HEK293 (cell line): ENCODE measurements at regions not wholly inside any gene's neighbourhood (a gene's known extent, or its start where the extent isn't known, plus 50 kb on each side); places are given as distances from the start of the nearest gene placed in this dataset.

Experiments
- CTCF ChIA-PET: fragments of 350-600 bp; formaldehyde crosslinking; extraction: SDS; loops from one replicate; lab custom pipeline; 2021; ENCODE audit warnings: antibody characterized with exemption; lab: Yijun Ruan, JAX
- POLR2A ChIA-PET: fragments of 300-600 bp; formaldehyde crosslinking; extraction: SDS; loops from one replicate; lab custom pipeline; 2020; ENCODE audit warnings: antibody characterized with exemption, inconsistent platforms; lab: Yijun Ruan, JAX
- H3K27ac ChIP-seq: fragments of 200-500 bp; sonication (Bioruptor generic); 2 replicates; pipeline ENCODE4 v1.5.1; 2014; ENCODE audit warnings: low read depth, low read length, control low read depth, inconsistent platforms; ENCODE audit errors: extremely low read depth
- H3K36me3 ChIP-seq, 2 experiments: fragments of 200-500 bp in 1 of 2; sonication (Bioruptor generic) in 1 of 2; 1 replicate in 1 of 2; 2 replicates in 1 of 2; pipeline ENCODE4 v1.5.1; 2014 to 2017; ENCODE audit warnings: inconsistent platforms in 2 of 2, low read length in 2 of 2; ENCODE audit not compliant: control insufficient read depth in 2 of 2, insufficient read depth in 1 of 2
- H3K4me1 ChIP-seq: fragments of 200-500 bp; sonication (Bioruptor generic); 2 replicates; pipeline ENCODE4 v1.5.1; 2014; ENCODE audit warnings: mild to moderate bottlenecking, low read length, inconsistent platforms; ENCODE audit not compliant: control insufficient read depth, insufficient read depth
- H3K4me3 ChIP-seq: 2 replicates; pipeline ENCODE4 v1.5.1; 2011; ENCODE audit warnings: low read depth, mild to moderate bottlenecking, control low read depth, low read length, moderate library complexity
- H3K9me3 ChIP-seq: fragments of 200-500 bp; sonication (Bioruptor generic); 2 replicates; pipeline ENCODE4 v1.5.1; 2014; ENCODE audit warnings: low read depth, low read length, inconsistent platforms; ENCODE audit not compliant: control insufficient read depth, insufficient read depth
- GLI2 ChIP-seq: fragments of 450-650 bp; formaldehyde crosslinking; IDR thresholded peaks from 2 replicates; pipeline ENCODE4; 2017; ENCODE audit warnings: missing biosample characterization, missing genetic modification characterization, low read depth, borderline replicate concordance
- GLIS2 ChIP-seq: fragments of 450-650 bp; formaldehyde crosslinking; IDR thresholded peaks from 2 replicates; pipeline ENCODE4 v1.5.1; 2016; ENCODE audit warnings: missing biosample characterization, missing genetic modification characterization
- RBAK ChIP-seq: fragments of 450-650 bp; formaldehyde crosslinking; IDR thresholded peaks from 2 replicates; pipeline ENCODE4 v1.5.1; 2016; ENCODE audit warnings: missing biosample characterization, missing genetic modification characterization
- REPIN1 ChIP-seq: fragments of 450-650 bp; formaldehyde crosslinking; IDR thresholded peaks from 2 replicates; pipeline ENCODE4 v1.5.1; 2017; ENCODE audit warnings: missing biosample characterization, missing genetic modification characterization, low read depth
- SP7 ChIP-seq: fragments of 450-650 bp; formaldehyde crosslinking; IDR thresholded peaks from 2 replicates; pipeline ENCODE4 v1.5.1; 2016; ENCODE audit warnings: missing biosample characterization, missing genetic modification characterization
- WT1 ChIP-seq: fragments of 450-650 bp; formaldehyde crosslinking; IDR thresholded peaks from 2 replicates; pipeline ENCODE4 v1.5.1; 2016; ENCODE audit warnings: missing biosample characterization, missing genetic modification characterization
- YY1 ChIP-seq: fragments of 450-650 bp; formaldehyde crosslinking; IDR thresholded peaks from 2 replicates; pipeline ENCODE4 v1.5.1; 2018; ENCODE audit warnings: missing biosample characterization, missing genetic modification characterization
- ZBTB17 ChIP-seq: fragments of 450-650 bp; formaldehyde crosslinking; IDR thresholded peaks from 2 replicates; pipeline ENCODE4 v1.5.1; 2016; ENCODE audit warnings: missing biosample characterization, missing genetic modification characterization
- ZEB2 ChIP-seq: fragments of 450-650 bp; formaldehyde crosslinking; IDR thresholded peaks from 2 replicates; pipeline ENCODE4 v1.5.1; 2016; ENCODE audit warnings: missing biosample characterization, missing genetic modification characterization
- ZNF132 ChIP-seq: fragments of 450-650 bp; formaldehyde crosslinking; IDR thresholded peaks from 2 replicates; pipeline ENCODE4 v1.5.1; 2017; ENCODE audit warnings: missing biosample characterization, missing genetic modification characterization, borderline replicate concordance
- ZNF133 ChIP-seq: fragments of 450-650 bp; formaldehyde crosslinking; IDR thresholded peaks from 2 replicates; pipeline ENCODE4 v1.5.1; 2016; ENCODE audit warnings: missing biosample characterization, missing genetic modification characterization
- ZNF169 ChIP-seq: fragments of 450-650 bp; formaldehyde crosslinking; IDR thresholded peaks from 2 replicates; pipeline ENCODE4 v1.5.1; 2016; ENCODE audit warnings: missing biosample characterization, missing genetic modification characterization
- ZNF19 ChIP-seq: fragments of 450-650 bp; formaldehyde crosslinking; IDR thresholded peaks from 2 replicates; pipeline ENCODE4; 2016; ENCODE audit warnings: missing biosample characterization, missing genetic modification characterization, low read depth
- ZNF202 ChIP-seq: fragments of 450-650 bp; formaldehyde crosslinking; IDR thresholded peaks from 2 replicates; pipeline ENCODE4 v1.5.1; 2016; ENCODE audit warnings: missing biosample characterization, missing genetic modification characterization, borderline replicate concordance
- ZNF426 ChIP-seq: fragments of 450-650 bp; formaldehyde crosslinking; IDR thresholded peaks from 2 replicates; pipeline ENCODE4 v1.5.1; 2017; ENCODE audit warnings: missing biosample characterization, missing genetic modification characterization, mild to moderate bottlenecking, inconsistent platforms, moderate library complexity
- ZNF433 ChIP-seq: fragments of 450-650 bp; formaldehyde crosslinking; IDR thresholded peaks from 2 replicates; pipeline ENCODE4 v1.5.1; 2016; ENCODE audit warnings: missing biosample characterization, missing genetic modification characterization, low read depth
- ZNF510 ChIP-seq: fragments of 450-650 bp; formaldehyde crosslinking; IDR thresholded peaks from 2 replicates; pipeline ENCODE4 v1.5.1; 2018; ENCODE audit warnings: mild to moderate bottlenecking, missing genetic modification characterization, missing biosample characterization; ENCODE audit not compliant: insufficient replicate concordance
- ZNF792 ChIP-seq: fragments of 450-650 bp; formaldehyde crosslinking; IDR thresholded peaks from 2 replicates; pipeline ENCODE4 v1.5.1; 2016; ENCODE audit warnings: missing biosample characterization, missing genetic modification characterization
- TF ChIP-seq, protein P1 (sequence below): fragments of 450-650 bp; formaldehyde crosslinking; IDR thresholded peaks from 2 replicates; pipeline ENCODE4 v1.5.1; 2016; ENCODE audit warnings: missing biosample characterization, missing genetic modification characterization, borderline replicate concordance
- TF ChIP-seq, protein P2 (sequence below): fragments of 450-650 bp; formaldehyde crosslinking; IDR thresholded peaks from 2 replicates; pipeline ENCODE4 v1.5.1; 2016; ENCODE audit warnings: missing biosample characterization, missing genetic modification characterization
- TF ChIP-seq, protein P3 (sequence below): fragments of 450-650 bp; formaldehyde crosslinking; IDR thresholded peaks from 2 replicates; pipeline ENCODE4 v1.5.1; 2016; ENCODE audit warnings: missing biosample characterization, missing genetic modification characterization, low read depth
- TF ChIP-seq, protein P4 (sequence below): fragments of 450-650 bp; formaldehyde crosslinking; IDR thresholded peaks from 2 replicates; pipeline ENCODE4 v1.5.1; 2016; ENCODE audit warnings: missing biosample characterization, missing genetic modification characterization

DNA sequence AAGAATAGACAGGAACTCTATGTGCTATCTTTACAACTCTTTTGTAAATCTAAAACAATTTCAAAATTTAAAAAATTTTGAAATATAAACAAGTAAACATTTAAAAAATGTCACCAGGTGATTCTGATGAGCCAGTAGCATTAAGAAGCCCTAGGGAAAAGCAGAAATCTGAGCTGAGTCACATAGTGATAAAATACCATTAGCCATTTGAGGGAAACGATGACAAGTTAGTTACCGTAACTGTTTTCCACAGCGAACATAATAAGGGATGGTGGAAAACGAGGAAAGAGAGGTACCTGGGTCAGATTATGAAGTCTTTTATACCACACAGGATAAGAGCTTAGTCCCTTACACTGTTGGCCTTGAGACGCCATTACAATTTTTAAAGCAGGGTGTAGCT lies 55.5 kb downstream of the PRR15 start:
- POLR2A ChIA-PET: no interaction called here

DNA sequence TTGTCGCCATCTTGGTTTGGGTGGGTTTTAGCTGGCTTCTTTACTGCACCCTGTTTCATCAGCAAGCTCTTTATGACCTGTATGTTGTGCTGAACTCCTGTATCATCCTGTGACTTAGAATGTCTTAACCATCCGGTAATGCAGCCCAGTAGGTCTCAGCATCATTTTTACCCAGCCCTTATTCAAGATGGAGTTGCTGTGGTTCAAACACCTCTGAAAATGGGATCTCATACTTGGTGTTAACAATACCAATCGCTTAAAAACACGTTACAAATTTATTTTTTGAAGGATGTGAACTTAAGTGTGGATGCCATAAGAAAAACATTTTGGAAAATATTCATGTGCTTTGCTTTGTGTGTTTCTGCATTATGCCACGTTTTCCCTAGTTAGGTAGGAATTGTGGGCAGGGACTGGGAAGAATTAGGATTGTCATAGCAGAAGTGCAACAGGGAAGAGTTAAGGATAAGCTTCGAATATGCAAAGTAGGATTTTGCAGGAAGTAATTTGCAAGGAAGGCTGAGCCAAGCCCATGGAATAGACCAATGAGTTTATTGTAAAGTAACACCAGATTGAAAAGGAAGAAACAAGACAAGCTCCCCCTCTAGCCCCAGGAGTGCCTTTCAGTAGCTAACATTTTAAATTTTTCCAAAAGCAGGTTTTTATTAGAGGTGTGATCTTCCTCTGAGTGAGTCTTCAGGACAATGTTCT lies 56.4 kb downstream of the PRR15 start:
- H3K4me1 ChIP-seq: no peaks in the 10 kb centered on the region
- no peak for TF ChIP-seq YY1 (tag by site-specific recombination)
- TF ChIP-seq ZNF433 (tag by site-specific recombination): no peak
- TF ChIP-seq ZNF19: no peak
- TF ChIP-seq, all 188 proteins: peak for 0
- Histone ChIP-seq H3K27ac (no peak overlapping the region), H3K9me3 (no peaks in the 10 kb centered on the region), H3K4me3 (no peak overlapping the region), H3K36me3 (no peaks in the 10 kb centered on the region)
- ChIA-PET CTCF (interaction anchor here (0.9 to 1.6 kb wide), 4 partner anchors 10 to 127 kb away, joined by 3 to 6 read pairs (median 4); no protein-coding TSS in a partner anchor), POLR2A (no interaction called here)

More for the DNA sequence above, 55.5 kb downstream of the PRR15 start:
- no peak overlapping the region for H3K4me3 ChIP-seq
- no peak overlapping the region for H3K27ac ChIP-seq
- CTCF ChIA-PET: interaction anchor here (1.6 kb wide), 1 partner anchor 9 kb away, joined by 6 read pairs; no protein-coding TSS in a partner anchor
- no peaks in the 10 kb centered on the region for H3K36me3 ChIP-seq
- TF ChIP-seq SP7 (tag by site-specific recombination) (no peak), GLIS2 (tag by site-specific recombination) (no peak), WT1 (no peak), ZEB2 (tag by site-specific recombination) (no peak), ZNF510 (tag by site-specific recombination) (no peak), RBAK (tag by site-specific recombination) (no peak), REPIN1 (tag by site-specific recombination) (no peak), ZNF132 (no peak), ZNF169 (tag by site-specific recombination) (no peak), ZBTB17 (tag by site-specific recombination) (no peak), ZNF202 (no peak), ZNF426 (tag by site-specific recombination) (no peak), GLI2 (tag by site-specific recombination) (no peak), ZNF133 (tag by site-specific recombination) (no peak), ZNF792 (tag by site-specific recombination) (no peak)
- TF ChIP-seq, protein P1, sequence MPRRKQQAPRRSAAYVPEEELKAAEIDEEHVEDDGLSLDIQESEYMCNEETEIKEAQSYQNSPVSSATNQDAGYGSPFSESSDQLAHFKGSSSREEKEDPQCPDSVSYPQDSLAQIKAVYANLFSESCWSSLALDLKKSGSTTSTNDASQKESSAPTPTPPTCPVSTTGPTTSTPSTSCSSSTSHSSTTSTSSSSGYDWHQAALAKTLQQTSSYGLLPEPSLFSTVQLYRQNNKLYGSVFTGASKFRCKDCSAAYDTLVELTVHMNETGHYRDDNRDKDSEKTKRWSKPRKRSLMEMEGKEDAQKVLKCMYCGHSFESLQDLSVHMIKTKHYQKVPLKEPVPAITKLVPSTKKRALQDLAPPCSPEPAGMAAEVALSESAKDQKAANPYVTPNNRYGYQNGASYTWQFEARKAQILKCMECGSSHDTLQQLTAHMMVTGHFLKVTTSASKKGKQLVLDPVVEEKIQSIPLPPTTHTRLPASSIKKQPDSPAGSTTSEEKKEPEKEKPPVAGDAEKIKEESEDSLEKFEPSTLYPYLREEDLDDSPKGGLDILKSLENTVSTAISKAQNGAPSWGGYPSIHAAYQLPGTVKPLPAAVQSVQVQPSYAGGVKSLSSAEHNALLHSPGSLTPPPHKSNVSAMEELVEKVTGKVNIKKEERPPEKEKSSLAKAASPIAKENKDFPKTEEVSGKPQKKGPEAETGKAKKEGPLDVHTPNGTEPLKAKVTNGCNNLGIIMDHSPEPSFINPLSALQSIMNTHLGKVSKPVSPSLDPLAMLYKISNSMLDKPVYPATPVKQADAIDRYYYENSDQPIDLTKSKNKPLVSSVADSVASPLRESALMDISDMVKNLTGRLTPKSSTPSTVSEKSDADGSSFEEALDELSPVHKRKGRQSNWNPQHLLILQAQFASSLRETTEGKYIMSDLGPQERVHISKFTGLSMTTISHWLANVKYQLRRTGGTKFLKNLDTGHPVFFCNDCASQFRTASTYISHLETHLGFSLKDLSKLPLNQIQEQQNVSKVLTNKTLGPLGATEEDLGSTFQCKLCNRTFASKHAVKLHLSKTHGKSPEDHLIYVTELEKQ (tag by site-specific recombination): no peak
- TF ChIP-seq, protein P2, sequence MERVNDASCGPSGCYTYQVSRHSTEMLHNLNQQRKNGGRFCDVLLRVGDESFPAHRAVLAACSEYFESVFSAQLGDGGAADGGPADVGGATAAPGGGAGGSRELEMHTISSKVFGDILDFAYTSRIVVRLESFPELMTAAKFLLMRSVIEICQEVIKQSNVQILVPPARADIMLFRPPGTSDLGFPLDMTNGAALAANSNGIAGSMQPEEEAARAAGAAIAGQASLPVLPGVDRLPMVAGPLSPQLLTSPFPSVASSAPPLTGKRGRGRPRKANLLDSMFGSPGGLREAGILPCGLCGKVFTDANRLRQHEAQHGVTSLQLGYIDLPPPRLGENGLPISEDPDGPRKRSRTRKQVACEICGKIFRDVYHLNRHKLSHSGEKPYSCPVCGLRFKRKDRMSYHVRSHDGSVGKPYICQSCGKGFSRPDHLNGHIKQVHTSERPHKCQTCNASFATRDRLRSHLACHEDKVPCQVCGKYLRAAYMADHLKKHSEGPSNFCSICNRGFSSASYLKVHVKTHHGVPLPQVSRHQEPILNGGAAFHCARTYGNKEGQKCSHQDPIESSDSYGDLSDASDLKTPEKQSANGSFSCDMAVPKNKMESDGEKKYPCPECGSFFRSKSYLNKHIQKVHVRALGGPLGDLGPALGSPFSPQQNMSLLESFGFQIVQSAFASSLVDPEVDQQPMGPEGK (tag by site-specific recombination): no peak
- TF ChIP-seq, protein P3, sequence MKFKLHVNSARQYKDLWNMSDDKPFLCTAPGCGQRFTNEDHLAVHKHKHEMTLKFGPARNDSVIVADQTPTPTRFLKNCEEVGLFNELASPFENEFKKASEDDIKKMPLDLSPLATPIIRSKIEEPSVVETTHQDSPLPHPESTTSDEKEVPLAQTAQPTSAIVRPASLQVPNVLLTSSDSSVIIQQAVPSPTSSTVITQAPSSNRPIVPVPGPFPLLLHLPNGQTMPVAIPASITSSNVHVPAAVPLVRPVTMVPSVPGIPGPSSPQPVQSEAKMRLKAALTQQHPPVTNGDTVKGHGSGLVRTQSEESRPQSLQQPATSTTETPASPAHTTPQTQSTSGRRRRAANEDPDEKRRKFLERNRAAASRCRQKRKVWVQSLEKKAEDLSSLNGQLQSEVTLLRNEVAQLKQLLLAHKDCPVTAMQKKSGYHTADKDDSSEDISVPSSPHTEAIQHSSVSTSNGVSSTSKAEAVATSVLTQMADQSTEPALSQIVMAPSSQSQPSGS (tag by site-specific recombination): no peak
- TF ChIP-seq, protein P4, sequence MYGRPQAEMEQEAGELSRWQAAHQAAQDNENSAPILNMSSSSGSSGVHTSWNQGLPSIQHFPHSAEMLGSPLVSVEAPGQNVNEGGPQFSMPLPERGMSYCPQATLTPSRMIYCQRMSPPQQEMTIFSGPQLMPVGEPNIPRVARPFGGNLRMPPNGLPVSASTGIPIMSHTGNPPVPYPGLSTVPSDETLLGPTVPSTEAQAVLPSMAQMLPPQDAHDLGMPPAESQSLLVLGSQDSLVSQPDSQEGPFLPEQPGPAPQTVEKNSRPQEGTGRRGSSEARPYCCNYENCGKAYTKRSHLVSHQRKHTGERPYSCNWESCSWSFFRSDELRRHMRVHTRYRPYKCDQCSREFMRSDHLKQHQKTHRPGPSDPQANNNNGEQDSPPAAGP (tag by site-specific recombination): no peak
- no peaks in the 10 kb centered on the region for H3K9me3 ChIP-seq
- H3K4me1 ChIP-seq: no peaks in the 10 kb centered on the region
